ENCODE measurements at regions not wholly inside any gene's neighbourhood (a gene's known extent, or its start where the extent isn't known, plus 50 kb on each side); places are given as distances from the start of the nearest gene placed in this dataset.

- no peak for TF ChIP-seq CTCF (conservative IDR thresholded peaks at IDR 0.05)
- no peak for TF ChIP-seq ZFX (IDR thresholded peaks at IDR 0.05)
Observed at GRCh38 chr2:207331674-207332073, 165.9 kb upstream of the KLF7 start.

Data from C4-2B (cell line).